ENCODE measurements at regions not wholly inside any gene's neighbourhood (a gene's known extent, or its start where the extent isn't known, plus 50 kb on each side); places are given as distances from the start of the nearest gene placed in this dataset.

GRCh38 chr11:134784046-134784445 is 372.0 kb upstream of the B3GAT1 start:
- TF ChIP-seq ZFP3 (CRISPR knock-in tag; IDR thresholded peaks at IDR 0.05) (no peak), GLIS3 (CRISPR knock-in tag; IDR thresholded peaks at IDR 0.05) (no peak), OSR1 (CRISPR knock-in tag; IDR thresholded peaks at IDR 0.05) (no peak), ESRRG (CRISPR knock-in tag; IDR thresholded peaks at IDR 0.05) (no peak), PPARA (CRISPR knock-in tag; IDR thresholded peaks at IDR 0.05; ENCODE audit: borderline replicate concordance) (no peak), ZC3H10 (CRISPR knock-in tag; IDR thresholded peaks at IDR 0.05) (no peak), CREB5 (CRISPR knock-in tag; IDR thresholded peaks at IDR 0.05; ENCODE audit: low read depth) (no peak), POU6F1 (CRISPR knock-in tag; IDR thresholded peaks at IDR 0.05; ENCODE audit: borderline replicate concordance, low read depth) (no peak), ARNTL (CRISPR knock-in tag; IDR thresholded peaks at IDR 0.05; ENCODE audit: borderline replicate concordance, low read depth) (no peak)
- ATAC-seq = no peak

GRCh38 chr11:134783234-134783633 is 371.2 kb upstream of the B3GAT1 start:
- no peak for ATAC-seq
- TF ChIP-seq GLIS3 (CRISPR knock-in tag; IDR thresholded peaks at IDR 0.05) = no peak
- peak; percentile 79 for TF ChIP-seq ISL1 (CRISPR knock-in tag; IDR thresholded peaks at IDR 0.05)

- no peak for ATAC-seq
- TF ChIP-seq CSDC2 (CRISPR knock-in tag; IDR thresholded peaks at IDR 0.05) = no peak
- TF ChIP-seq OSR1 (CRISPR knock-in tag; IDR thresholded peaks at IDR 0.05) = no peak
- no peak for TF ChIP-seq ZNF8 (CRISPR knock-in tag; IDR thresholded peaks at IDR 0.05)
- TF ChIP-seq ZC3H10 (CRISPR knock-in tag; IDR thresholded peaks at IDR 0.05) = no peak
These were observed 369.4 kb upstream of the B3GAT1 start for GRCh38 chr11:134781380-134781866.

GRCh38 chr11:134780486-134781147 is 368.6 kb upstream of the B3GAT1 start:
- TF ChIP-seq ZC3H10 (CRISPR knock-in tag; IDR thresholded peaks at IDR 0.05) = no peak
- no peak for TF ChIP-seq BACH2 (CRISPR knock-in tag; IDR thresholded peaks at IDR 0.05; ENCODE audit: borderline replicate concordance)
- no peak for TF ChIP-seq ESRRG (CRISPR knock-in tag; IDR thresholded peaks at IDR 0.05)
- no peak for TF ChIP-seq ARNTL (CRISPR knock-in tag; IDR thresholded peaks at IDR 0.05; ENCODE audit: borderline replicate concordance, low read depth)
- TF ChIP-seq ZFP3 (CRISPR knock-in tag; IDR thresholded peaks at IDR 0.05) = no peak
- TF ChIP-seq CSRNP3 (CRISPR knock-in tag; IDR thresholded peaks at IDR 0.05) = no peak
- no peak for TF ChIP-seq ISL1 (CRISPR knock-in tag; IDR thresholded peaks at IDR 0.05)
- no peak for TF ChIP-seq TSHZ2 (CRISPR knock-in tag; IDR thresholded peaks at IDR 0.05)
- TF ChIP-seq GLIS3 (CRISPR knock-in tag; IDR thresholded peaks at IDR 0.05) = no peak
- ATAC-seq = no peak

- no peak for ATAC-seq
- TF ChIP-seq TSHZ2 (CRISPR knock-in tag; IDR thresholded peaks at IDR 0.05) (no peak), ZFP3 (CRISPR knock-in tag; IDR thresholded peaks at IDR 0.05) (no peak), ZNF70 (CRISPR knock-in tag; IDR thresholded peaks at IDR 0.05) (no peak), CREB5 (CRISPR knock-in tag; IDR thresholded peaks at IDR 0.05; ENCODE audit: low read depth) (no peak), OSR1 (CRISPR knock-in tag; IDR thresholded peaks at IDR 0.05) (no peak), SNAI2 (CRISPR knock-in tag; IDR thresholded peaks at IDR 0.05) (no peak), ZC3H10 (CRISPR knock-in tag; IDR thresholded peaks at IDR 0.05) (no peak), TOX (CRISPR knock-in tag; IDR thresholded peaks at IDR 0.05; ENCODE audit: borderline replicate concordance) (no peak)
These were observed 367.1 kb upstream of the B3GAT1 start for GRCh38 chr11:134779179-134779578.
